ENCODE measurements at regions not wholly inside any gene's neighbourhood (a gene's known extent, or its start where the extent isn't known, plus 50 kb on each side); places are given as distances from the start of the nearest gene placed in this dataset.

DNA sequence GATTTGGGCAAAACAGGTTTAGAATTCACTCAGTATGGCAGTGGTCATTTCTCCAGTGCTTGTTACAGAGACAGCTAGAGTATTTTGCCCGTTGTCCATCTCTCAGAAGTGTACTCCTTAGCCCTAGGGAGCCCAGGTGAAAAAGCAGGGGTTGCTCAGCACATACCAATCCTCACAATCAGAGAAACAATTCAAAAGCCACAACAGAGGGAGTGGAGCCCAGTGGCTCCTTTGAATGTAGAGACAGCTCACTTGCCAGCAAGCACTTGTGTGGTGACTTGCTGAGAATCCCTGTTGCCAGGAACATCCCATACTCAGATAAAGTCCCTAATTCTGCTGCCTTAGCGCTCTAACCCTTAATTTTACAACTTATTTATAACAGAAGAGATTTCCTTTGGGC is 1488.3 kb downstream of the RPA4 start:
- TF ChIP-seq CTCF (IDR thresholded peaks at IDR 0.05) (no peak), POLR2A (IDR thresholded peaks at IDR 0.05) (no peak), EP300 (IDR thresholded peaks at IDR 0.05) (no peak)
